GM21619 (cell line): ENCODE measurements at regions not wholly inside any gene's neighbourhood (a gene's known extent, or its start where the extent isn't known, plus 50 kb on each side); places are given as distances from the start of the nearest gene placed in this dataset.
"Not testable (repeated sequence)": the region's sequence is repeated elsewhere in the genome, so short reads cannot be mapped to it uniquely, and the experiment has no call there.

Source experiments
- ATAC-seq: cut with Tn5 transposase; IDR thresholded peaks from one replicate; pipeline ENCODE4 v1.9.1; 2021; ENCODE audit not compliant: unreplicated experiment

GRCh38 chr2:4965556-4966320 lies 726.4 kb upstream of the SOX11 start:
- ATAC-seq = no peak

- no peak for ATAC-seq
These were observed 725.0 kb upstream of the SOX11 start for GRCh38 chr2:4967206-4967605.

GRCh38 chr2:4972472-4972871 lies 719.7 kb upstream of the SOX11 start:
- no peak for ATAC-seq

GRCh38 chr2:4973354-4973753 lies 718.8 kb upstream of the SOX11 start:
- no peak for ATAC-seq

GRCh38 chr2:4973973-4974372 lies 718.2 kb upstream of the SOX11 start:
- ATAC-seq = no peak

- ATAC-seq = no peak
These were observed 715.8 kb upstream of the SOX11 start for GRCh38 chr2:4976407-4976806.

GRCh38 chr2:4979111-4979510 lies 713.1 kb upstream of the SOX11 start:
- ATAC-seq = no peak

- no peak for ATAC-seq
These were observed 711.2 kb upstream of the SOX11 start for GRCh38 chr2:4980995-4981394.

GRCh38 chr2:4981802-4982409 lies 710.3 kb upstream of the SOX11 start:
- no peak for ATAC-seq

- not testable (repeated sequence) for ATAC-seq
These were observed 703.7 kb upstream of the SOX11 start for GRCh38 chr2:4988444-4988843.

- ATAC-seq = no peak
These were observed 700.0 kb upstream of the SOX11 start for GRCh38 chr2:4992226-4992625.

- ATAC-seq = no peak
These were observed 696.7 kb upstream of the SOX11 start for GRCh38 chr2:4995466-4995865.

GRCh38 chr2:5007596-5007995 lies 684.6 kb upstream of the SOX11 start:
- no peak for ATAC-seq

- no peak for ATAC-seq
These were observed 672.9 kb upstream of the SOX11 start for GRCh38 chr2:5019324-5019723.

- ATAC-seq = no peak
These were observed 671.9 kb upstream of the SOX11 start for GRCh38 chr2:5020116-5020875.

GRCh38 chr2:5021136-5021535 lies 671.0 kb upstream of the SOX11 start:
- no peak for ATAC-seq

- no peak for ATAC-seq
These were observed 670.1 kb upstream of the SOX11 start for GRCh38 chr2:5022061-5022460.

GRCh38 chr2:5022708-5023635 lies 669.2 kb upstream of the SOX11 start:
- not testable (repeated sequence) for ATAC-seq

- ATAC-seq = no peak
These were observed 665.5 kb upstream of the SOX11 start for GRCh38 chr2:5026571-5027234.

- ATAC-seq = no peak
These were observed 657.1 kb upstream of the SOX11 start for GRCh38 chr2:5035057-5035488.
